Fibroblast of pulmonary artery (primary cell): ENCODE measurements at regions not wholly inside any gene's neighbourhood (a gene's known extent, or its start where the extent isn't known, plus 50 kb on each side); places are given as distances from the start of the nearest gene placed in this dataset.

Source experiments
- DNase-seq: peaks from one replicate; pipeline ENCODE4 v3.0.0-alpha.2; 2010; ENCODE audit warnings: low read depth
- H3K4me3 ChIP-seq: replicated peaks from 2 replicates; pipeline ENCODE4 v1.5.1; 2011; ENCODE audit warnings: low read depth, mild to moderate bottlenecking, control low read depth, low read length, moderate library complexity
- CTCF ChIP-seq: IDR thresholded peaks from 2 replicates; pipeline ENCODE4 v1.5.1; 2011; ENCODE audit warnings: mild to moderate bottlenecking, control low read depth, low read length, inconsistent platforms; ENCODE audit errors: missing control alignments

DNA sequence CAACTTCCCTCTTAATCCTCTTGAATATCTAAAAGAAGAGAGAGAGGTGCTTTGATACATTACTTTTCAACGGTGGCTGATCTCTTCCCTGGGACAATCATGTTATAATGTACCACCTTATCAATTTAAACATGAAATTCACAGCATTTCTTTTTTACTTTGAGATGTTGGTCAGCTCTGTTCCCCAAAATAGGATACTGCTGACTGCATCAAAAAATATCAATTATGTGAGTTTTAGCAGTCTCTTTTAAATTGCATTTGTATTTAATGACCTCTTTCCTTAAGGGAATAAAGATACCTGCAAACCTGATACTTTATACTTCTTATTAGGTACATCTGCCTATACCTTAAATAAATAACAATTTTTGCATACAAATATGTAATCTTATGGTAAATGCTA is 58.4 kb upstream of the MARCHF11 start:
- no peak overlapping the region for H3K4me3 ChIP-seq
- DNase-seq = no peak
- no peak for TF ChIP-seq CTCF

DNA sequence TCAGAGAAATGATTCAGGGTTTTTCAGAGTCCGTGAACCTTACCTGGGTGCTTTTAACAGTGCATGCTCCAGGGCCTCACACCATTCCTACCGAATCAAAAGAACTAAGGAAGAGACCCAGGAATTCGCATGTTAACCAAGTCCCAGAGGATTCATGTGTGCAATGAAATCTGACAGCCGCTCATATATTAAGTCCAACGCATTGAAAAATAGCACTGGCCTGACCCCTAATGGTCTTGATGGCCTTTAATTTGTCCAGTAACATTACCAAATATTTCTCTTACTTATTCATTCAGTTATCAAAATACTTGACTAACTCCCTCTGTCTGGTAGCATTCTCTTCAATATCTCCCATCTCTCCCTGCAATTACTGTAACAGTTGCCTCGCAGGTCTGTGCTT is 55.0 kb upstream of the MARCHF11 start:
- TF ChIP-seq CTCF = no peak
- no peak for DNase-seq

GRCh38 chr5:16233730-16234129 is 54.1 kb upstream of the MARCHF11 start:
- no peak overlapping the region for H3K4me3 ChIP-seq
- no peak for TF ChIP-seq CTCF
- DNase-seq = no peak

More for the DNA sequence above, 55.0 kb upstream of the MARCHF11 start:
- H3K4me3 ChIP-seq = no peak overlapping the region

GRCh38 chr5:16229357-16229940 is 49.9 kb upstream of the MARCHF11 start:
- no peak overlapping the region for H3K4me3 ChIP-seq
- no peak for TF ChIP-seq CTCF
- DNase-seq = no peak
